ENCODE measurements at regions not wholly inside any gene's neighbourhood (a gene's known extent, or its start where the extent isn't known, plus 50 kb on each side); places are given as distances from the start of the nearest gene placed in this dataset.

DNA sequence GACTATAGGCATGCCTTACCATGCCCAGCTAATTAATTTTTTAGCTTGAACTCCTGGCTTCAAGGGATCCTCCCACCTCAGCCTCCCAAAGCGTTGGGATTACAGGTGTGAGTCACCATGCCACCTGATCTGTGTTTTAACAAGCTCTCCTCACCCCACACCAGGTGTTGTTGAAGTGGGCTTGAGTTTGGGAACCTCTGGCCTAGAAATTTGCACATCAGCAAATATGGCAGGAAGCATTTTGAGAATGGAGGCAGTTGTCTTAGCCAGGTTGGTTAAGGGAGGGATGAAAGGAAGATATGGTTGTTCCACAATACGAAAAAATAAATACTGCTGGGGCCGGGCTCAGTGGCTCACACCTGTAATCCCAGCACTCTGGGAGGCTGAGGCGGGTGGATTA, 433.1 kb downstream of the TYW1 start:
- POLR2A ChIA-PET (ENCODE audit: low non-redundant PET), result no interaction called here
- no peaks in the 10 kb centered on the region for H3K4me1 ChIP-seq (ENCODE audit: insufficient read depth, low read length, poor library complexity, severe bottlenecking)
- BruUV-seq (replicated peaks), result no TSS peak

GRCh38 chr7:67432536-67433234, 436.1 kb downstream of the TYW1 start:
- H3K27me3 ChIP-seq (replicated peaks; ENCODE audit: insufficient read depth, low read depth, low read length, poor library complexity), result no peaks in the 10 kb centered on the region
- POLR2A ChIA-PET (ENCODE audit: low non-redundant PET), result no interaction called here
- intact Hi-C loops (cut with micrococcal nuclease; ENCODE audit: unreplicated experiment), result no loop called here
- DNase-seq (ENCODE audit: low spot score), result no peak
- H3K4me1 ChIP-seq (ENCODE audit: insufficient read depth, low read length, poor library complexity, severe bottlenecking), result peaks cover 10% of the 10 kb centered on the region
- no peaks in the 10 kb centered on the region for H3K36me3 ChIP-seq (ENCODE audit: insufficient read depth, low read length, poor library complexity, severe bottlenecking)
- TF ChIP-seq CTCF (conservative IDR thresholded peaks at IDR 0.05; ENCODE audit: low read depth, low read length) (no peak), EZH2 (IDR thresholded peaks at IDR 0.05; ENCODE audit: borderline replicate concordance, low read depth, low read length, poor library complexity, severe bottlenecking) (no peak)
- no peaks in the 10 kb centered on the region for H3K9me3 ChIP-seq (ENCODE audit: low read depth, low read length, poor library complexity, severe bottlenecking)
- H3K4me3 ChIP-seq (ENCODE audit: low read depth, low read length, poor library complexity, severe bottlenecking), result no peak overlapping the region
- CTCF ChIA-PET, result no interaction called here
- BruUV-seq (replicated peaks), result no TSS peak
- H3K27ac ChIP-seq (ENCODE audit: low read depth, low read length, poor library complexity, severe bottlenecking), result no peak overlapping the region

More for the DNA sequence above, 433.1 kb downstream of the TYW1 start:
- CTCF ChIA-PET, result no interaction called here
- no peak overlapping the region for H3K27ac ChIP-seq (ENCODE audit: low read depth, low read length, poor library complexity, severe bottlenecking)
- intact Hi-C loops (cut with micrococcal nuclease; ENCODE audit: unreplicated experiment), result no loop called here
- H3K36me3 ChIP-seq (ENCODE audit: insufficient read depth, low read length, poor library complexity, severe bottlenecking), result no peaks in the 10 kb centered on the region
- no peak for DNase-seq (ENCODE audit: low spot score)
- H3K4me3 ChIP-seq (ENCODE audit: low read depth, low read length, poor library complexity, severe bottlenecking), result no peak overlapping the region
- no peaks in the 10 kb centered on the region for H3K27me3 ChIP-seq (replicated peaks; ENCODE audit: insufficient read depth, low read depth, low read length, poor library complexity)
- no peak for TF ChIP-seq EZH2 (IDR thresholded peaks at IDR 0.05; ENCODE audit: borderline replicate concordance, low read depth, low read length, poor library complexity, severe bottlenecking)
- no peaks in the 10 kb centered on the region for H3K9me3 ChIP-seq (ENCODE audit: low read depth, low read length, poor library complexity, severe bottlenecking)

GRCh38 chr7:67435894-67436535, 439.4 kb downstream of the TYW1 start:
- Histone ChIP-seq H3K27me3 (replicated peaks; ENCODE audit: insufficient read depth, low read depth, low read length, poor library complexity) (no peaks in the 10 kb centered on the region), H3K27ac (ENCODE audit: low read depth, low read length, poor library complexity, severe bottlenecking) (no peak overlapping the region), H3K4me3 (ENCODE audit: low read depth, low read length, poor library complexity, severe bottlenecking) (no peak overlapping the region), H3K9me3 (ENCODE audit: low read depth, low read length, poor library complexity, severe bottlenecking) (no peaks in the 10 kb centered on the region), H3K36me3 (ENCODE audit: insufficient read depth, low read length, poor library complexity, severe bottlenecking) (no peaks in the 10 kb centered on the region), H3K4me1 (ENCODE audit: insufficient read depth, low read length, poor library complexity, severe bottlenecking) (peaks cover 10% of the 10 kb centered on the region)
- TF ChIP-seq CTCF (conservative IDR thresholded peaks at IDR 0.05; ENCODE audit: low read depth, low read length), result no peak
- TF ChIP-seq EZH2 (IDR thresholded peaks at IDR 0.05; ENCODE audit: borderline replicate concordance, low read depth, low read length, poor library complexity, severe bottlenecking), result no peak
- CTCF ChIA-PET, result no interaction called here
- DNase-seq (ENCODE audit: low spot score), result peak; percentile 48
- no TSS peak for BruUV-seq (replicated peaks)
- intact Hi-C loops (cut with micrococcal nuclease; ENCODE audit: unreplicated experiment), result no loop called here
- POLR2A ChIA-PET (ENCODE audit: low non-redundant PET), result no interaction called here

Data from A673 (cell line).